LHCN-M2 (cell line): ENCODE measurements at regions not wholly inside any gene's neighbourhood (a gene's known extent, or its start where the extent isn't known, plus 50 kb on each side); places are given as distances from the start of the nearest gene placed in this dataset.

ENCODE experiments used
- DNase-seq: peaks from one replicate; pipeline ENCODE4 v3.0.0-alpha.2; 2012; ENCODE audit warnings: low read depth

- DNase-seq = no peak
Measured at GRCh38 chr5:61596265-61596664, 264.2 kb downstream of the ZSWIM6 start.

DNA sequence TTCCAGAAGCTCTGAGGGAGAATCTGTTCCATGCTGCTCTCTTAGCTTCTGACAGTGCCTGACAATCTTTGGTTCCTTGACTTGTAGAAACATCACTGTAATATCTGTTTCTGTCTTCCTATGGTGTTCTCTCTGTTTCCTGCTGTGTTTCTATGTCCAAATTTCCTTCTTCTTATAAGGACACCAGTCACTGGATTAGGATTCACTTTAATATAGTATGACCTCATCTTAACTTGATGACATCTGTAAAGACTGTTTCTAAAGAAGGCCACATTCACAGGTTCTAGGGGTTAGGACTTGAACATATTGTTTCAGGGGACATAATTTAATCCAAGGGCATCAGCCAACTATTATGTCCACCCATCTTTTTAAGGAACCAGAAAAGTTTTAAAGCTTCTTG is 265.6 kb downstream of the ZSWIM6 start:
- no peak for DNase-seq

- no peak for DNase-seq
Measured at GRCh38 chr5:61598126-61598525, 266.1 kb downstream of the ZSWIM6 start.

DNA sequence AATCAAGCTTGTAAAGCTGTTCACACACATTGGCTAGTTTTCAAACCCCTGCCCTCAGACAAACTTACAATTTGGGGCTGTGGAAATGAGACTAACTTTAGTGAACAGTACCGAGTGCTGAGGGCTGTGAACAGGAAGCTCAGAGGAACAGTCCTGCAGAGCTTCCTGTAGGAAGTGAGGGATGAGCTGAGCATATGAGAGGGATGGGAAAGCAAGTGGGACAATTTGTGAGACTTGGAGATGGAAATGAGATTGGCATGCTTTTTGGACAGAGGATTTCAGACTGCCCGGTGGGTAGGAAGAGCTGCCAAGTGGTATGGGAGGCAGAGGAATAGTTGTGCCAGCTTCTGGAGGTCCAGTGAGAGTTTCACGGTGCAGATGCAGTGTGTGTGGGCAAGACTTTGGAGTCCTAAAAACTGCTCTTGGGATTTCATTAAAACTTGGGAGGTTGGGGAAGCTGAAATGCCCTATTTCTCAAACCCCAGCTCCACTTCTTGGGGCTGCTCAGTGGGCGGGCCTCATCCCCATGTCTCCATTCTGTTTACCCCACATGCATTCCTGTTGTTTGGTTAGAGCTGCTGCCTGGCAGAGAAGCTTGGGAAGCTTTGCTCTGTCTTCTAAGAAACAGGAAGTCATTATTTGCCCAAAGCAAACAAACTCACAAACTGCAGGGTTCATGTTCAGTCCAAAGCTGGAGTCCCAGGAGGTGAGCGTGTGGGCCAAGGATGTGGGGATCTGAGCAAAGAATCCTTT is 267.5 kb downstream of the ZSWIM6 start:
- DNase-seq = peak; percentile 34

DNA sequence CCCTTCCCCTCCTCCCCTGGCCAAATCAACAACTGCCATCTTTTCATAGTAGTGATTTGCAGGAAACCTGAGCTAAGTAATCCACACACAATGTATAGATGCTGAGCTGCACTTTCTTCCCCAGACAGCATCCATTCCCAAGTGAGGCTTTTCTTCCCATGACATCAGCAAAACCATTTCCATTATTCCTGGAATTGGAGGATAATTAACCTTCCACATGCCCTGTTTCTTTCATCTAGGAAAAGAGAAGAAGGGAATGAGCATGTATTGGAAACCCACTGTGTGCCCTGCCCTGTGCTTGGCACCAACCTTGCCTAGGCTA is 268.0 kb downstream of the ZSWIM6 start:
- no peak for DNase-seq

- DNase-seq = no peak
Measured at GRCh38 chr5:61600945-61601511, 269.0 kb downstream of the ZSWIM6 start.

GRCh38 chr5:61603211-61603908 is 271.3 kb downstream of the ZSWIM6 start:
- peak; percentile 37 for DNase-seq

- DNase-seq = no peak
Measured at GRCh38 chr5:61604076-61605025, 272.3 kb downstream of the ZSWIM6 start.

GRCh38 chr5:61609840-61610677 is 278.0 kb downstream of the ZSWIM6 start:
- DNase-seq = no peak

GRCh38 chr5:61610678-61611024 is 278.6 kb downstream of the ZSWIM6 start:
- DNase-seq = no peak

DNA sequence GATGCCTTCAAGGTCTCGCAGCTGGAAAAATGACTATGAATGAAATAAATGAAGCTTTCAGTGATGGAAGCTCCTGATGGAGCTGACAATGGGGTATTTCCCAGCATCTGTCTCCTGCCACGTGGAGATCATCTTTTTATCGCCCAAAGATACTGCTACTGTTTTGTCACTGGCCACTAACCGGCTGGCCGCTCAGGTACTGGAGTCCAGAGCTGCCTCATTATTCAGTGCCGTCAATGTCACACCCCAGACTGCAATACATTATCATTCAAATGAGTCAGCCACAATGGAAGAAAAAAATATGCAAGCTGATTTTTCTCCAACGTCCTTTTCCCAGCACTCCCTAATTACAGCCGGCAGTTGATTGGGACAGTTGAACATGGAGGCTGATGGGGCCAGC is 280.4 kb downstream of the ZSWIM6 start:
- DNase-seq = no peak

GRCh38 chr5:61613679-61614078 is 281.6 kb downstream of the ZSWIM6 start:
- DNase-seq = no peak

GRCh38 chr5:61614606-61615005 is 282.5 kb downstream of the ZSWIM6 start:
- no peak for DNase-seq

DNA sequence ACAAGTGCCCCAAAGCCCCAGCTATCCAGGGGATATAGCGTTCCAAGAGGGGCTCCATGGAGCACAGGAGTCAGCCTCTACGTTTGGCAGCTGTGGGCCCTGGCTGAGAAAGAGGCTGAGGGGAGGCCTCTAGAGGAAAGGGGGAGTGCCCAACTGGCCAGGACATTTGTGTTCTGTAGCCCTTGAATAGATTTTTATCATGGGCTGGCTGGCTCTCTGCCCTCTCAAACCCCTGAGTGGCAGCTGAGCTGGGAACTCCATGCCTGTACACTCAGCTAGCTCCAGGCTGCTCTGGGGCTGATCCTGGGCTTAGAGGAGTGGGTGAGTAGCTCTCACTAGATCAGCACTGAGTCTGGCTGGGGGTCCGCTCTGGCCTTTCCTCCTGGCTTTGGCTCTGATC is 285.0 kb downstream of the ZSWIM6 start:
- DNase-seq = no peak

- DNase-seq = no peak
Measured at GRCh38 chr5:61617995-61618525, 286.0 kb downstream of the ZSWIM6 start.

- no peak for DNase-seq
Measured at GRCh38 chr5:61618577-61618976, 286.5 kb downstream of the ZSWIM6 start.

DNA sequence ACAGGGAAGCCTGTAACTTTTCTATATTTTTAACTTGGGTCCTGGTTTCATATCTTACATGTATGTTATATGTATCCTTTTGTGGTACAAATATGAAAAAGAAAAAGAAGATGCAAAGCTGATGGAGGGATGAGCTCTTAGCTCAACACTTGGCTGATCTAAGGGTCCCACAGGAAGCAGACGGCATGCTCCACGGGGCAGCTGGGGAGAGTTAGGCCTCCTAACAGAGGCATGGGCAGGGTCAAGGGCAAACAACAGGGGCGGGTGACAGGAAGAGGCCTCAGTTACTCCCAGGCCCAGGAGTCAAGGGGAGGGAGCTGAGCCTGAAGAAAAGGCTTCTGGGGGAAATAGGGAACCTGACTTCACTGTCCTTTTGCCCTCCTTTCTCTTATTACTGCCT is 287.2 kb downstream of the ZSWIM6 start:
- no peak for DNase-seq

DNA sequence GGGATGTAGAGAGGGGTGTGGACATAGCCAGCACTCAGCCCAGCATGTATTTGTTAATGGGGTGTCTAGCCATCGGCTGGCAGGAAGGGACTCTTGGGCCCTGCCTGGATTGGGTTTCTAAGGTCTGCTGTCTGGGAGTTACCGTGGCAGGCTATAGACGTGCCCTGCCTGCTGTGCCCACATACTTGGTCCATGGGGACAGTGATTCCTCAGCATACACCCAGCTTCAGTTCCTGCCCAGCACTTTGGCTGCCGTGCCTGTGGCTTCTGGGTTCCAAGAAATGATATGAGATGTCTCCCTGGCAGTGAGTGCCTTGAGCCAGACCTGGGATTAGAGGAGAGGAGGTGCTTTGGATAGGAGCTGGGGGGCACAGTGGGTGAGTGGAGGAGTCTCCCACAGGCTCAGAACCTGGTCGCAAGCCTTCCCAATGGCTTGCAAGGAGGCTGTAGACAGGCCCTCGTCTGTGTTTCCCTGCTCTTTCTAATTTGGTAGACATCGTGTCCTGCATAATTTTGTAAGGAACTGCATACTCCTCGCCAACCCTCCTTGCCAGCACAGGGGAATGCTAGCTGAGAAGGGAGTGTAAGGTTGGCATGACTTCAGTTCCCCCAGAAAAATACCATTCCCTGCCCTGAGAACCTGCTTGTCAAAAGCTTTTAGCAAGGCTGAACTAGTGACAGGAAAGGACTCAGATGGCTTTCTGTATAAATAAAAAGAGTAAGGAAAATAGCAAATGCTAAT is 287.9 kb downstream of the ZSWIM6 start:
- no peak for DNase-seq

DNA sequence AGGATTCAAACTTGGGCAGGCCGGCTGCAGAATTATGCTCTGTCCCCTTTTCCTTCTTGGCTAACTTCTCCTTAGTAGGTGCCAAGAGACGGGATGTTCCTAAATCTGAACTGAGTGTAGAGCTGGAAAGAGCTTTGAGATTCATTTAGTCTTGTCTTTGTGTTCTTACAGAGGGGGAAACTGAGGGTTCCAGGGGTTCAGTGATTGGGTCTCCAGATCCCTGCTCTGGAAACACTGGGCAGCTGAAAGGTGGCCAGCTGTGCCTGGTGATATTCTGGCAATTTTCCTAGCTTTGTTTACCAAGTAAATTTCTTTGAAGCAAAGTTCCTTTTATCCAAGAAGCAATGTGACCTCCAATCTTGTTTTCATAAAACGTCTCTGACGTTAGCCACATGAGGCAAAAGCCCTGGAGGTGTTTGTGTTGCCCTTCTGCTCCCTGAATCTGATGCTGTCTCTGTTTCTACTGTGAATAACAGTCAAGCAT is 288.7 kb downstream of the ZSWIM6 start:
- DNase-seq = no peak

- DNase-seq = no peak
Measured at GRCh38 chr5:61621202-61621650, 289.2 kb downstream of the ZSWIM6 start.
